ENCODE measurements at regions not wholly inside any gene's neighbourhood (a gene's known extent, or its start where the extent isn't known, plus 50 kb on each side); places are given as distances from the start of the nearest gene placed in this dataset.

DNA sequence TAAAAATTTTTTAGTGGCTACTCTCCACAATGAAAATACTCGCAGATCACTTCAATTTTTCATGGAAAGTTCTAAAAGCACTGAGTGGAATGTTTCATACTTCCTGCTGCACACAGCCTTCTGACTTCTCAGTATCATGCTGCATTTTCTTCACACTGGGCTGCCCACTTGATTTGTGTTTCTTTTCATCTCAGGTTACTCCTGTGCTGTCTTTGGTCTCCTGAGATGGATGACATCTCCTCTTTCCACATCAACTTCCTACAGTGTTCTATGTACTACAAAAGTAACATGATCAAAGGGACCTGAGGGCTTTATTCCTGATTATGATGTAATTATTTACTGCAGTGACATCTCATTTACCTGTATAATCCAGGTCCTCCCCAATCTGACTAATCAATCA, 927.7 kb downstream of the ROBO2 start:
- no peak for DNase-seq (ENCODE audit: low read depth in 2 of 2)

GRCh38 chr3:77976079-77976478, 936.2 kb downstream of the ROBO2 start:
- DNase-seq (ENCODE audit: low read depth in 2 of 2): no peak

DNA sequence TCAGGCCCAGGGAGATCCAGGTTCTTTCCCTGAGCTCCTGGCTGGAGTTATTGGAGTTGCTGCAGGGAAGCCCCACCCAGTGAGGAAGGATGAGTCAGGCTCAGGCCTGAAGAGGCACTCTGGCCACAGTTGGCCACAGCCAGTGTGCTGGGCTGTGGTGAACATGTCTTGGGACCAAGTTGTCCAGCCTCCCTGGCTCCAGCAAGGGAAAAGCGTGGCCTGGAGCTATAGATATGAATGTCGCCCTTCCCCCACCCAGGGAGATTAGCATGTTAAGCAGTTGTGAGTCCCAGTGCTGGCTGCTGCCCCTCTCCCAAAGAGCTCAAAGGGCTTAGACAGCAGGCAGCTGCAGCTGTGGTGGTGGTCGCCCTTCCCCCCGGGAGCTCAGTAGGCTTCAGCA, 963.2 kb downstream of the ROBO2 start:
- no peak for DNase-seq (ENCODE audit: low read depth in 2 of 2)

DNA sequence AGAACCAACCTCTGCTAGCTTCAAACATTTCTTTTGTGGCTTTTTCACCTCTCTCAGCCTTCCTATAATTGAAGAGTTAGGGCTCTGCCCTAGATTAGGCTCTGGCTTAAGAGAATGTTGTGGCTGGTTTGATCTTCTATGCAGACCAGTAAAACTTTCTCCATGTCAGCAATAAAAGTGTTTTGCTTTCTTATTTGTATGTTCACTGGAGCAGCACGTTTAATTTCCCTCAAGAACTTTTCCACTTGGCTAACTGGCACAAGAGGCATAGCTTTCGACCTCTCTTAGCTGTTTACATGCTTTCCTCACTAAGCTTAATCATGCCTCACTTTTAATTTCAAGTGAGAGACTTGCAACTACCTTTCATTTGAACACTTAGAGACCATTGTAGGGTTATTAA, 964.7 kb downstream of the ROBO2 start:
- no peak for DNase-seq (ENCODE audit: low read depth in 2 of 2)

DNA sequence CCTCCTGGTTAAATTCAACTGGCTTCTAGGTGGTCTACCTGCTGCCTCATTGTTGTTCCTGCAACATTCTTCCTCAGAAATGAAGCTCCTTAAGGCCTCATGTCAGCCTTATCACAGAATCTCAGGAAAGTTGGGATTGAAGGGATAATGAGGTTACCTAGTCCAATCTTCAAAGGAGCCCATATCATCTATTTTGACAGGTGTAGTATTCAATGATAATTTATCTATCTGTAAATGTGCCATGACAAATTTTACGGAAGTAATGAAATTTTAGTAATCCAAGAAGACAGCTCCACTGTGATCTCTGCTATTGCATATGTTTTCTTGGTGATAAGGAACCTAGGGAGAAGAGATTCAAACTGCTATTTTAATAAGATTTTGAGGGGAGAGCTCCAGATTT, 973.8 kb downstream of the ROBO2 start:
- DNase-seq (ENCODE audit: low read depth in 2 of 2): no peak

DNA sequence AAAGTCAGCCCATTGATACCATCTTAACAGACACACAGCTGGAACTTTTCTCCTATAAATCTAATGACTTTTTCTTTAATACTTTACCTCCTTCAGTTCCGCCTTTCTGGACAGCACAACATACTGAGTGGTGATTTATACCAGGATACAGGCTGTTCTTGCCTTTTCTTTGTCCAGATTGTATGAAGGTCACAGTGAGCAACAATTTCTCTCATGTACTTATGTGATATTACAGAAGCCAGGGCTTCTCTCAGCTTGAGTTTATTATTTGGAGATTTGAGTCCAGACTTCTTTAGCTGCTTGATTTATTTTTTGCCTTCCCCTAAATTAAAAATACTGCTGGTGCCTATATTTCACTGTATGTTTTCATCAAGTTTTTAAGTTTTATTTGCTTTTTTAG, 976.0 kb downstream of the ROBO2 start:
- DNase-seq (ENCODE audit: low read depth in 2 of 2): no peak

GRCh38 chr3:78021710-78022109, 981.8 kb downstream of the ROBO2 start:
- no peak for DNase-seq (ENCODE audit: low read depth in 2 of 2)

GRCh38 chr3:78022232-78022631, 982.3 kb downstream of the ROBO2 start:
- no peak for DNase-seq (ENCODE audit: low read depth in 2 of 2)

DNA sequence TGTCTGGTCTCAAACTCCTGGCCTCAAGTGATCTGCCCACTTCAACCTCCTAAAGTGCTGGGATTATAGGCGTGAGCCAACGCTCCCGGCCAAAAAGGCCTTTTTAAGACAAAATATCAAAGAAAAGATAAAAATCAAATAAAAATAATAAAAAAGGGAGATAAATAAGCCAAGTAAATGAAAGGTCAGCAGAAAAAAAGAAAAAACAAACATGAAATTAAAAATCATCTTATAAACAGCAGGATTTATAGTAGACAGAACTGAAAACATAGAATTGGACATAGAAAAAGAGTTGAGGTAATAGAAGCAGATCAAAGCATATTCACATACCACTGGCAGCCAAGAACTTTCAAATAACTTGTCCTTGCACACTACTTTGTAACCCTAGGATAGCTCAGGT, 983.4 kb downstream of the ROBO2 start:
- DNase-seq (ENCODE audit: low read depth in 2 of 2): no peak

- no peak for DNase-seq (ENCODE audit: low read depth in 2 of 2)
These were observed 986.0 kb downstream of the ROBO2 start for GRCh38 chr3:78025916-78026315.

- DNase-seq (ENCODE audit: low read depth in 2 of 2): no peak
These were observed 986.5 kb downstream of the ROBO2 start for GRCh38 chr3:78026318-78026828.

DNA sequence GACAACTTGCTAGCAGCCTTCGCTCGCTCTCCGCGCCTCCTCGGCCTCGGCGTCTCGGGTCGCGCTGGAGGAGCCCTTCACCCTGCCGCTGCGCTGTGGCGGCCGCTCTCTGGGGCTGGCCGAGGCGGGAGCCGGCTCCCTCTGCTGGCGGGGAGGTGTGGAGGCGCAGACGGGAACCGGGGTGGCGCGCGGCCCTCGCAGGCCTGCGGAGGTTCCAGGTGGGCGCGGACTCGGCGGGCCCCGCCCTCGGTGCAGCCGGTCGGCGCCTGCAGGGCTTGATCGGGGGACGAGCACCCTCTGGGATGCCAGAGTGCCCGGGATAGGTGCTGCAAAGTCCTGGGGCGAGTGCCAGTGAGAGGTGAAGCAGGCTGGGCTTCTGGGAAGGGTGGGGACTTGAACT, 989.9 kb downstream of the ROBO2 start:
- DNase-seq (ENCODE audit: low read depth in 2 of 2): no peak

DNA sequence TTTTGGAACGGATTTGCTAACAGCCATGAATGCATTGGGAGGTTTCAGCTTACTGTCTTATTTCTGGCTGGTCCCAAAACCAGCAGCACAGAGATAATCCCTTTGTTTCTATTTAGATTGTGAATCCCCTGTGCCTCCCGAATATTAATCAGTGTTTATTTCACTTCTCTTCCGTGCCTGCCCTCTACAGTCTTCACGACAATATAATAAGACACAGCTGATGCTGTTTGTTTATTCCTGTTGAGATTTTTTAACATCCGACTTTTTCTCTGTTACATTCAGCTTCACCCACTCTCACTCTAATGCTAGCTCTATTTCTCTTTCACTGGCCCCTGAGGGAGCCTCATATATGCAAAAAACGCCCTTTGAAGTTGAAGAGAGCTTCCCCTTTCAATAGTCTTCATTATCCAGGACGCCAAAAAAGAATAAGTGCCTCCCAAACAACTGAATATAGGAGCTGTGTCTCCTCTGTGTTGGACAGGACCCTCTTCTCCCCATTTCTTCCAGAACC, 995.3 kb downstream of the ROBO2 start:
- DNase-seq (ENCODE audit: low read depth in 2 of 2): no peak

- no peak for DNase-seq (ENCODE audit: low read depth in 2 of 2)
These were observed 1001.6 kb downstream of the ROBO2 start for GRCh38 chr3:78041486-78041885.

GRCh38 chr3:78046566-78046965, 1006.7 kb downstream of the ROBO2 start:
- DNase-seq (ENCODE audit: low read depth in 2 of 2): no peak

GRCh38 chr3:78048698-78049097, 1008.8 kb downstream of the ROBO2 start:
- DNase-seq (ENCODE audit: low read depth in 2 of 2): no peak

GRCh38 chr3:78049521-78049920, 1009.6 kb downstream of the ROBO2 start:
- no peak for DNase-seq (ENCODE audit: low read depth in 2 of 2)

DNA sequence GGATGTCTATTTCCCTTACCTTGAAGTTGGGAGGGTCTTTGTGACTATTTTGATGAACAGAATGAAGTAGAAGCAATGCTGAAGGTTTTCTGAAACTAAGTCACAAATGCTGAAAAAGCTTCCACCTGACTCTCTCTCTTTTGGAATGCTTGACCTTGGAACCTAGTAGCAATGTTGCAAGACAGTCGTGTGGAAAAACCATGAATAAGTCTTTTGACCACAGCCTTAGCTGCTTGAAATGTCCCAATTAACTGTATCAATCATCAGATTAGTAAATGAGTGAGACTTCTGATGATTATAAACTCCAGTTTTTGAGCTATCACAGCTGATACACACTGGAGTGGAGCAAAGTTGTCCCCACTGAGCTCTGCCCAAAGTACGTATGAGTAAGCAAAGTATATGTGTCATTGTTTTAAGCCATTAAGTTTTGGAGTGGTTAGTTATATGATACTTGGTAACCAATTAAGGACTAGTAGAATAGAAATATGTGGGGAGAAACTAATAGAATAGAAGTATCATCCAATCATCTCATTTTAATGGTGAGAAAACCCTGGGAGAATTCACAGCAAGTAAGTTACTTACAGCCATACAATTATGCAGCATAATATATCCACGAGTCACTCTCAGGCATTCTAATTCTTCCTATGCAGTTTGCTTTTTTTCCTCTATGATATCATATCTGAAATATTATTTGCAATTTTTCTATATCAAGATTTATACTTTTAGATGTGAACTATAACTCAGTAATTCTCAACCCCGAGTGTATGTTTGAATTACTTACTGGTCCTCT, 1010.6 kb downstream of the ROBO2 start:
- DNase-seq (ENCODE audit: low read depth in 2 of 2): no peak

- no peak for DNase-seq (ENCODE audit: low read depth in 2 of 2)
These were observed 1012.8 kb downstream of the ROBO2 start for GRCh38 chr3:78052746-78053145.

DNA sequence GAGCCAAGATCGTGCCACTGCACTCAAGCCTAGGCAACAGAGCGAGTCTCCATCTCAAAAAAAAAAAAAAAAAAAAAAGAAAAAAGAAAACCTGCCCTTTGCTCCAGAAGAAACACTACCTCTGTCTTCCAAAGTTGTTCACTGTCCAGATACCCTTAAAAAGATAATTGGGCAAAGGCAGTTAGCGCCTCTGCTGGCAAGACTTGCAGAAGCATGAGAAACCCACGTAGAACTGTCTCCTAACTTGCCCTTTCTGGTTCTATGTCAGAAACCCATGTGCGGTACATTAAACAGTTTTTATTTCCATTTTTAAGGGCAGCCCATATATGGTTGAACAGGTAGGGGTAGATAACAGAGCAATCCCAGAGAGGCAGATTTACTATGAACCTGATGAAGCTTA, 1026.4 kb downstream of the ROBO2 start:
- no peak for DNase-seq (ENCODE audit: low read depth in 2 of 2)

- no peak for DNase-seq (ENCODE audit: low read depth in 2 of 2)
These were observed 1030.3 kb downstream of the ROBO2 start for GRCh38 chr3:78070188-78070587.

DNA sequence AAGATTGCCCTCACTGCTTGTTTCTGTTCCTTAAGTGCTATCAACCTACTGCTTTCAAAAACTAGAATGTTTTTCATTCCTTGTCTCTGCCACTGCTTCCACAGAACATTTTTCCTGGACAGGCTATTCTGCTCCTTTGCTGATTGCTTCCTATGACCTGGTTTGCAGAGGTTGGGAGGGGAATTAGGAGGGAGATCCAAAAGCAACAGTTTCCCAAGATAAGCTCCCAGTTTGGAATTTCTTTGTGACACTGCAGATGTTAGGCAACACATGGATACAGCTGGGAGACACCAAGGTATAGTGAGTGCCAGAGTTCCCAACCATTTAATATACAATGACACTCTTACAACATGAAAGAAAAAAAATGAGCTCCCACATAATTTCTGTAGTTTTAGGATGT, 1036.5 kb downstream of the ROBO2 start:
- no peak for DNase-seq (ENCODE audit: low read depth in 2 of 2)

DNA sequence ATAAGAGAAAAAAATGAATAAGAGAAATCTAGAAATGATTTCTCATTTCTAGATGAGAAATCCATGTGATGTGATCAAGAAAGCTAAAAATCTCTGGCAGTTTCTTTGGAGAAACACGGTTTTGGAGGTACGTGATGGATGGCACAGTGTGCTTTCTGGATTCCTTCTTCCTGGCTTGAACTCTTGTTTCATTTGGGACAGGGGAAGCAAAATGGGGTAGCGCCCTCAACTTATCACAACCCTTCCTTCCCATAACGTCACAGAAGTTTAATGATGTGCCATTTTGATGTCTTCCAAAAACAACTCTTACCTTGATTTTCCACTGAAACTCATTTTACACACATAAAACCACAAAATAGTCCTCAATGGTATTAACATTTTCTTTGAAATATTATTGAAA, 1037.3 kb downstream of the ROBO2 start:
- no peak for DNase-seq (ENCODE audit: low read depth in 2 of 2)

GRCh38 chr3:78077842-78078241, 1037.9 kb downstream of the ROBO2 start:
- no peak for DNase-seq (ENCODE audit: low read depth in 2 of 2)

Data from dermis microvascular lymphatic vessel endothelial cell (primary cell).